ENCODE measurements at regions not wholly inside any gene's neighbourhood (a gene's known extent, or its start where the extent isn't known, plus 50 kb on each side); places are given as distances from the start of the nearest gene placed in this dataset.

GRCh38 chr7:121447911-121448300 is 51.8 kb upstream of the FAM3C start:
- H3K4me3 ChIP-seq (ENCODE audit: low read depth, low read length), result no peak overlapping the region
- no peak for DNase-seq (ENCODE audit: low read depth)
- TF ChIP-seq, protein P1, sequence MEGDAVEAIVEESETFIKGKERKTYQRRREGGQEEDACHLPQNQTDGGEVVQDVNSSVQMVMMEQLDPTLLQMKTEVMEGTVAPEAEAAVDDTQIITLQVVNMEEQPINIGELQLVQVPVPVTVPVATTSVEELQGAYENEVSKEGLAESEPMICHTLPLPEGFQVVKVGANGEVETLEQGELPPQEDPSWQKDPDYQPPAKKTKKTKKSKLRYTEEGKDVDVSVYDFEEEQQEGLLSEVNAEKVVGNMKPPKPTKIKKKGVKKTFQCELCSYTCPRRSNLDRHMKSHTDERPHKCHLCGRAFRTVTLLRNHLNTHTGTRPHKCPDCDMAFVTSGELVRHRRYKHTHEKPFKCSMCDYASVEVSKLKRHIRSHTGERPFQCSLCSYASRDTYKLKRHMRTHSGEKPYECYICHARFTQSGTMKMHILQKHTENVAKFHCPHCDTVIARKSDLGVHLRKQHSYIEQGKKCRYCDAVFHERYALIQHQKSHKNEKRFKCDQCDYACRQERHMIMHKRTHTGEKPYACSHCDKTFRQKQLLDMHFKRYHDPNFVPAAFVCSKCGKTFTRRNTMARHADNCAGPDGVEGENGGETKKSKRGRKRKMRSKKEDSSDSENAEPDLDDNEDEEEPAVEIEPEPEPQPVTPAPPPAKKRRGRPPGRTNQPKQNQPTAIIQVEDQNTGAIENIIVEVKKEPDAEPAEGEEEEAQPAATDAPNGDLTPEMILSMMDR (IDR thresholded peaks at IDR 0.05; ENCODE audit: control insufficient read depth, extremely low read depth, insufficient read depth), result no peak

DNA sequence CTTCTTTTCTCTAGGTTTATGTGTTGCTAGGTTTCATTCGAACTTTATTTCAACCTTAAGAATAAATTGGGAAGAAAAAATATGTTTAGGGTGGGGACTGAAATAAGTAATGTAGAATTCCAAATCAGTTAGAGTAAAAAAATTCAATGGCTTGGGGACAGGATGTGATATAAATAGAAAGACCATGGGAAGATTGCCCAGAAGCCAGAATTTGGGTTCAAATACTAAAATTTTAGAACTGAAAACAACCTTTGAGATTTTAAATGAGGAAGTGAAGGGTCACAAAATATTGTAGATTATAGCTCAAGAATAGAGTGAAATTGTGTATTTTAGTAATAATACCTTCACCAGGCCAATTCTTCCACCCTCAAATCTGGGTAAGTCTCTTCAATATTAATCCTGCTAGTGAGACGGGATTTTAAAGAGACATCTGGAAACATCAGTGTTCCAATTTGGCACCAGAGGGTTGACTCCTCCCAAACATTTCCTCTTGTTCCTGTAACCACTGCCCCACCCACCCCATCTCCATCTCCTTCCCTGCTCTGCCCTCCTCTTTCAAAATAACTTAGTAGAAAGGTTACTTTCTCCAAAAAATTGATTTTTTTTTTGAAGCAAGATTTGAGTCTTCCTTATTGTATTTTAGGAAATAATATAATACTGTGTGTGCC is 51.3 kb upstream of the FAM3C start:
- no peak for DNase-seq (ENCODE audit: low read depth)
- no peak overlapping the region for H3K4me3 ChIP-seq (ENCODE audit: low read depth, low read length)
- TF ChIP-seq, protein P1 (IDR thresholded peaks at IDR 0.05; ENCODE audit: control insufficient read depth, extremely low read depth, insufficient read depth), result no peak

DNA sequence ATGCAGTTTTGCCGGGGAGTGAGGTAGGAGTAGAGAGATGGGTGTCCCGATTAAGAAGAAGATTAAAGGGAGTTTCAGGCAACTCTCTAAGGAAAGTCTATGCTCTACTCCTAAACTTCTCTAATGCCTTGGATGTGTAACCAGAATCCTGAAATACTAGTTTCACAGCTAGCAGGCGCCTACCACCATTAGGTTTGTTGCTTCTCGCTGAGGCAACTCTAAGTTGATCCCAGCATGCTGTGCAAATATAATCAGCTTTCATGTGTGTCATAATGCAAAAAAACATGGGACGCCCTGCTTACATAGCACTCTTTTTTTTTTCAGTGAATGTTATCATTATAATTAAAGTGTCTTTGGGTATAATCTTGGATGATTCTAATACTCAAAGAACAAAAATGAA is 50.4 kb upstream of the FAM3C start:
- TF ChIP-seq, protein P1 (IDR thresholded peaks at IDR 0.05; ENCODE audit: control insufficient read depth, extremely low read depth, insufficient read depth), result no peak
- DNase-seq (ENCODE audit: low read depth), result no peak
- no peak overlapping the region for H3K4me3 ChIP-seq (ENCODE audit: low read depth, low read length)
